RWPE1 (cell line): ENCODE measurements at regions not wholly inside any gene's neighbourhood (a gene's known extent, or its start where the extent isn't known, plus 50 kb on each side); places are given as distances from the start of the nearest gene placed in this dataset.

ENCODE experiments used
- CTCF ChIA-PET: fragments of 350-600 bp; sonication (Branson Sonifier 250); formaldehyde crosslinking; extraction: SDS; loops from one replicate; lab custom pipeline; 2021; lab: Yijun Ruan, JAX
- POLR2A ChIA-PET: fragments of 400-600 bp; formaldehyde crosslinking; extraction: SDS; loops from one replicate; lab custom pipeline; 2020; ENCODE audit warnings: antibody characterized with exemption; ENCODE audit not compliant: low non-redundant PET; lab: Yijun Ruan, JAX
- DNase-seq: peaks from one replicate; pipeline ENCODE4 v3.0.0; 2012; ENCODE audit warnings: low spot score
- H3K27ac ChIP-seq: fragments of 450-650 bp; 2 replicates; pipeline ENCODE4 v1.5.1; 2017
- TF ChIP-seq, protein P1 (sequence below): fragments of 450-650 bp; conservative IDR thresholded peaks from 2 replicates; pipeline ENCODE4 v1.5.1; 2017; ENCODE audit warnings: low read depth, mild to moderate bottlenecking

DNA sequence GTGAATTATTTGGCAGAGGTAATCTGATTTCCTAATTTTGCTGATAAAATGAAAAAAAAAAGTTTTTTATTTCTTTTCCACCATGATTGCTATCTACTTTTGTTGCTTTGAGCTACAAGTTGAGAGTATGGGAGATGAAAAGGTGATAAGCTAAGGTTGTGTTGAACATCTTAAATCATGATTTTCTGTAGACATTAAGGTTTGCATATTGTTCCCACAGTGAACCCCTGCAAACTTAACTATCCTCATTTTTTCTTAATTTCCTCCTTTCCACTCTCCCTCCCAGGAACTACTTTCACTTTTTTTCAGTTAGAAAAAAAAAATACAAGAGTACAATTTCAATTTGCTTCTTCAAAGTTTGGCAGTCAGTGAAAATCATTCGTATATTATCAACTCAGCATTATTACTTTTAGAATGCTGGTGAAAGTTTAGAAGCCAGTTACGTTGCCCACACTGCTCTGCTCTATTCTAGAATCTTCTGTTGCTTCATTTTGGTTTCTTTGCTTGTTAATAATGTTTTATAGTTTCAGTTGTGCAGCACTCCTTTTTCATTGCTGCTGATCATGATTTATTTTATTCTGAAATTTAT is 673.8 kb upstream of the CITED2 start:
- POLR2A ChIA-PET = no interaction called here
- TF ChIP-seq, protein P1, sequence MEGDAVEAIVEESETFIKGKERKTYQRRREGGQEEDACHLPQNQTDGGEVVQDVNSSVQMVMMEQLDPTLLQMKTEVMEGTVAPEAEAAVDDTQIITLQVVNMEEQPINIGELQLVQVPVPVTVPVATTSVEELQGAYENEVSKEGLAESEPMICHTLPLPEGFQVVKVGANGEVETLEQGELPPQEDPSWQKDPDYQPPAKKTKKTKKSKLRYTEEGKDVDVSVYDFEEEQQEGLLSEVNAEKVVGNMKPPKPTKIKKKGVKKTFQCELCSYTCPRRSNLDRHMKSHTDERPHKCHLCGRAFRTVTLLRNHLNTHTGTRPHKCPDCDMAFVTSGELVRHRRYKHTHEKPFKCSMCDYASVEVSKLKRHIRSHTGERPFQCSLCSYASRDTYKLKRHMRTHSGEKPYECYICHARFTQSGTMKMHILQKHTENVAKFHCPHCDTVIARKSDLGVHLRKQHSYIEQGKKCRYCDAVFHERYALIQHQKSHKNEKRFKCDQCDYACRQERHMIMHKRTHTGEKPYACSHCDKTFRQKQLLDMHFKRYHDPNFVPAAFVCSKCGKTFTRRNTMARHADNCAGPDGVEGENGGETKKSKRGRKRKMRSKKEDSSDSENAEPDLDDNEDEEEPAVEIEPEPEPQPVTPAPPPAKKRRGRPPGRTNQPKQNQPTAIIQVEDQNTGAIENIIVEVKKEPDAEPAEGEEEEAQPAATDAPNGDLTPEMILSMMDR = no peak
- no peak overlapping the region for H3K27ac ChIP-seq
- CTCF ChIA-PET = no interaction called here
- DNase-seq = no peak

DNA sequence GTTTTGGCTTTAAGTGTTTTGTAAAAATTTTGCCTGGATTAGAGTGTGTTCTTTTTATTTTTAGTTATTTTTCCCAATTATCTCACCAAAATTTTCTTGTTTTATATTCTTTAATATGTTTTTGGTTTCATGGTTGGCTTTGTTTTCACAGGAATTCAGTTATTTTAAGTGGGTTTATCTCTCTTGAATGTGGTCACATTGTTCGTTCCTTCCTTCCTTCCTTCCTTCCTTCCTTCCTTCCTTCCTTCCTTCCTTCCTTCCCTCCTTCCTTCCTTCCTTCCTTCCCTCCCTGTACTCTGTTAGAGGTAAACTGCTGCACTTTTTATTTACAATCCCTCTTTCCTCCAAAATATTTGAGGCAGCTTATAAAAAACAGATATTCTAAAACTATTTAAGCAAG is 672.9 kb upstream of the CITED2 start:
- TF ChIP-seq, protein P1 = no peak
- ChIA-PET POLR2A (no interaction called here), CTCF (interaction anchor here (0.6 kb wide), 1 partner anchor 60 kb away, joined by 3 read pairs; no protein-coding TSS in a partner anchor)
- no peak for DNase-seq
- H3K27ac ChIP-seq = no peak overlapping the region

DNA sequence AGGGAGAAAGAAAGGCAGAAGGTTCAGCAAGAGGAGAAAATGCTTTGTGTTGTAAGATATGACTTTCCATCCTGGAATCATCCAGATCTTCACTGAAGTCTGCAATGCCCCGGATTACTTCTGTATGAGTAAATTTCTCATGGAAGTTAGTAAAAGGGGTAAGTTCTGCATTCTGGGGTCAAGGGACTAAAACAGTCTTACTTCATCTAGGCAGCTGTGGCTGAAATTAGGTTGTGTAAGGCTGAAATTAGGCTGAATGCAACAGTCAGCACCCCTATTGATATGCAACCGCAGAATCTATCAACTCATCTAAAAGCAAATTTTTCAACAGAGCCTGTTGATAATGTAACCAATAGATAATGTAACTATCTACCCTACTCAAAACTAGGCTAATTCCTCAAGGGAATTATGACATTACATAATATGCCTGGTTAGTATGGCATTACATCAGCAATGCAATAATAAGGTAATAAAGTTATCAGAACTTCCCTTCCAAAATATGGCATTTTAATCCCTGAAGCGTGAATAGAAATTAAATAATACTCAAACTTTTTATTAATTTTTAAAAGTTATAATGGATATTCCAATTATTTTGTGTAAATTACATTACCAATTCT is 671.7 kb upstream of the CITED2 start:
- H3K27ac ChIP-seq = no peak overlapping the region

DNA sequence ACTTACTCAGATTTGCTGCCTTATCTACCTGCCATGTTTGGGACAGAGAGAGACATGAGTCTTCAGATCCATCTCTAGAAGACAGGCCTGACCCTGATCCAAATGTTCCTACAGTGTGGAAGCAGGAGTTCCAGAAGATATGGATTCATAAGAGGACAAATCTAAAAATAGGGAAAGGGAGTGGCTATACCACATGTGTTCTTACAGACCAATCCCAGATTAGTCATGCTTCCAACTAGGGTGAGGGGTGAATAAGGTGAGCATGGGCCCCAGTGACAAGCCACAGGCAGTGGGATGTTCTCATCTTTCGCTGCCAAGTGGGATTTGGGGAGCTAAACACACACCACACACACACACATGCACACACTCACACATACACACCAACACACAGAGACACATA is 670.7 kb upstream of the CITED2 start:
- POLR2A ChIA-PET = no interaction called here

More for the DNA sequence above, 671.7 kb upstream of the CITED2 start:
- CTCF ChIA-PET = interaction anchor here (0.8 kb wide), 1 partner anchor 146 kb away, joined by 5 read pairs; no protein-coding TSS in a partner anchor
- no peak for DNase-seq
- POLR2A ChIA-PET = no interaction called here
- TF ChIP-seq, protein P1 = no peak

DNA sequence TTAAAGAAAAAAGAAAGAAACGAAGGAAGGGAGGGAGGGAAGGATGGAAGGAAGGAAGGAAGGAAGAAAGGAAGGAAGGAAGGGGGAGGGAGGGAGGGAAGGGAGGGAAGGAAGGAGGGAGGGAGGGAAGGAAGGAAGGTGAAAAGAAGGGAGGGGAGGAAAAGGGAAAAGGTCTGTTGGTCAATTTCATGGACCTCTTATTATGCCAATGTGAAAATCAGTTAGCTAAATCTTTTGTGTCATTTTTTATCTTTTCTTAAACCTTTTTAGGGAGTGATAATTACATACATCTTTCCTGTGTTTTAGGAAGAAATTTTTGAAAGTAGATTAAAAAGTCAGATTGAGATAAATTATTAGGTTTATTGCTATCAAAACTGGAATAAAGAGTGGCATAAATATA is 670.2 kb upstream of the CITED2 start:
- TF ChIP-seq, protein P1 = no peak
- no peak for DNase-seq
- no peak overlapping the region for H3K27ac ChIP-seq
- CTCF ChIA-PET = no interaction called here
- POLR2A ChIA-PET = no interaction called here

More for the DNA sequence above, 670.7 kb upstream of the CITED2 start:
- DNase-seq = no peak
- no peak overlapping the region for H3K27ac ChIP-seq
- CTCF ChIA-PET = no interaction called here
- TF ChIP-seq, protein P1 = no peak

DNA sequence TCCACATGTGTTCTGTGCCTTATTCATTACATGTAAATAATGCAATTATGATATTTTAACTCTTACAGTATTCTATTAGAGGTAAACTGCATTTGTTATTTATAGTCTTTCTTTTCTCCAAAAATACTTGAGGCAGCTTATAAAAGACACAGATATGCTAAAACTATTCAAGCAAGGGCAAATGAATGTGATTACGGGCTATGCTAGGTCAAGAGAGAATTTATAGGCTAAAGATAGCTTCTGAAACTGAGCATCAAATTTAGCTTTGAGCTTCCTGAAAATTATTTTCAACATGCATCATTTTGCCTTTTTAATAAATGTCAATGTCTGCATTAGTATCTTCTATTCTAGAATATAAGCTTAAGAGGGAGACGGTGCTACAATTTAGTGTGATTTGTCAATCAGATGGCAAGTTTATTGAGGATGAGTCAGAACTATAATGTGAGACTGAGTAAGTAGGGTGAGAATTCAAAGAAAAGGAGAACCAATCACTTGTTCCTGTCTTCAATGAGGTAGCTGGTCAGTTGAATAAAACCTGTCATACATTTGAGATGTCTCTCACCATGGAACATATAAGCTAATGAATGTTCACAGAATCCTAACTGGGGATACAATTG is 669.4 kb upstream of the CITED2 start:
- DNase-seq = peak; percentile 88
- ChIA-PET CTCF (no interaction called here), POLR2A (no interaction called here)
- no peak overlapping the region for H3K27ac ChIP-seq
- TF ChIP-seq, protein P1 = no peak
